Activated B cell treated with CpG ODN at 0.5 μM for 24 hours (primary cell): ENCODE measurements at regions not wholly inside any gene's neighbourhood (a gene's known extent, or its start where the extent isn't known, plus 50 kb on each side); places are given as distances from the start of the nearest gene placed in this dataset.

ENCODE experiments used
- ATAC-seq: fragments of 200-7000 bp; cut with Tn5 transposase; one replicate; pipeline ENCODE4 v1.10.0; 2021; ENCODE audit warnings: low read depth, mild to moderate bottlenecking, moderate library complexity
- CTCF ChIA-PET: fragments of 350-600 bp; sonication (Branson Sonifier 250); formaldehyde crosslinking; loops from one replicate; lab custom pipeline; 2021; ENCODE audit warnings: antibody characterized with exemption; lab: Charles Lee
- POLR2A ChIA-PET: fragments of 350-600 bp; sonication (Branson Sonifier 250); formaldehyde crosslinking; loops from one replicate; lab custom pipeline; 2021; ENCODE audit warnings: antibody characterized with exemption; lab: Charles Lee
- DNase-seq: peaks from one replicate; pipeline ENCODE4 v3.0.0; 2022
- H3K27ac Mint-ChIP-seq: one replicate; pipeline ENCODE4 v1.8.0; 2020; ENCODE audit warnings: mixed read lengths
- H3K27me3 Mint-ChIP-seq: one replicate; pipeline ENCODE4 v1.8.0; 2021; ENCODE audit warnings: mixed read lengths
- H3K36me3 Mint-ChIP-seq: one replicate; pipeline ENCODE4 v1.8.0; 2021; ENCODE audit warnings: low read depth, mixed read lengths
- H3K4me1 Mint-ChIP-seq: one replicate; pipeline ENCODE4 v1.8.0; 2021; ENCODE audit warnings: mixed read lengths
- H3K4me3 Mint-ChIP-seq: one replicate; pipeline ENCODE4 v1.8.0; 2020; ENCODE audit warnings: mild to moderate bottlenecking, mixed read lengths
- H3K9me3 Mint-ChIP-seq: one replicate; pipeline ENCODE4 v1.8.0; 2020; ENCODE audit warnings: mixed read lengths
- intact Hi-C: fragments of 100-400 bp; cut with micrococcal nuclease; formaldehyde crosslinking; loops from one replicate; pipeline ENCODE4 v1.15.1; 2024
- TF ChIP-seq, protein P1 (sequence below): fragments of 200-600 bp; IDR thresholded peaks from one replicate; pipeline ENCODE4 v1.8.0; 2022; ENCODE audit warnings: antibody characterized with exemption, mild to moderate bottlenecking

DNA sequence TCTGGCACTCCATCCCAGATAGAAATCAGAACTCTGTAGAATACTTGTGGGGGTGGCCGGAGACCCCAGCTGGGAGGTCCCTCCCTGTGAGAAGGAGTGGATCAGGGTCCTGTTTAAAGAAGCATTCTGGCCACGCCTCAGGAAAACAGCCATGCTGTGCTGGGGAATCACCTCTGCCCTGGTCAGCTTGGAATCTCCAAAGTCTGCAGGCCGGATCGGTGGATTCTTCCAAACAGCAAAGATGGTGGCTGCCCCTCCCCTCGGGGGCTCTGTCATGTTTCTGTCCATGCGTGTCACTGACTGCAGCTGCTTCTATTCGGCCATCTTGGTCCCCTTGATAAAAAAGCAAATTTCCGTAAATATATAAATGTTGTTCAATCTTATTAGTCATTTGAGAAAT, 365.9 kb downstream of the JRKL start:
- ChIA-PET POLR2A (no interaction called here), CTCF (no interaction called here)
- intact Hi-C loops = no loop called here
- H3K27me3 Mint-ChIP-seq = no peaks in the 10 kb centered on the region
- DNase-seq (no peak), ATAC-seq (no peak)
- H3K4me1 Mint-ChIP-seq = no peaks in the 10 kb centered on the region
- TF ChIP-seq, protein P1, sequence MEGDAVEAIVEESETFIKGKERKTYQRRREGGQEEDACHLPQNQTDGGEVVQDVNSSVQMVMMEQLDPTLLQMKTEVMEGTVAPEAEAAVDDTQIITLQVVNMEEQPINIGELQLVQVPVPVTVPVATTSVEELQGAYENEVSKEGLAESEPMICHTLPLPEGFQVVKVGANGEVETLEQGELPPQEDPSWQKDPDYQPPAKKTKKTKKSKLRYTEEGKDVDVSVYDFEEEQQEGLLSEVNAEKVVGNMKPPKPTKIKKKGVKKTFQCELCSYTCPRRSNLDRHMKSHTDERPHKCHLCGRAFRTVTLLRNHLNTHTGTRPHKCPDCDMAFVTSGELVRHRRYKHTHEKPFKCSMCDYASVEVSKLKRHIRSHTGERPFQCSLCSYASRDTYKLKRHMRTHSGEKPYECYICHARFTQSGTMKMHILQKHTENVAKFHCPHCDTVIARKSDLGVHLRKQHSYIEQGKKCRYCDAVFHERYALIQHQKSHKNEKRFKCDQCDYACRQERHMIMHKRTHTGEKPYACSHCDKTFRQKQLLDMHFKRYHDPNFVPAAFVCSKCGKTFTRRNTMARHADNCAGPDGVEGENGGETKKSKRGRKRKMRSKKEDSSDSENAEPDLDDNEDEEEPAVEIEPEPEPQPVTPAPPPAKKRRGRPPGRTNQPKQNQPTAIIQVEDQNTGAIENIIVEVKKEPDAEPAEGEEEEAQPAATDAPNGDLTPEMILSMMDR = no peak
- peaks cover 2% of the 10 kb centered on the region for H3K9me3 Mint-ChIP-seq
- no peaks in the 10 kb centered on the region for H3K36me3 Mint-ChIP-seq
- no peak overlapping the region for H3K27ac Mint-ChIP-seq
- no peak overlapping the region for H3K4me3 Mint-ChIP-seq

DNA sequence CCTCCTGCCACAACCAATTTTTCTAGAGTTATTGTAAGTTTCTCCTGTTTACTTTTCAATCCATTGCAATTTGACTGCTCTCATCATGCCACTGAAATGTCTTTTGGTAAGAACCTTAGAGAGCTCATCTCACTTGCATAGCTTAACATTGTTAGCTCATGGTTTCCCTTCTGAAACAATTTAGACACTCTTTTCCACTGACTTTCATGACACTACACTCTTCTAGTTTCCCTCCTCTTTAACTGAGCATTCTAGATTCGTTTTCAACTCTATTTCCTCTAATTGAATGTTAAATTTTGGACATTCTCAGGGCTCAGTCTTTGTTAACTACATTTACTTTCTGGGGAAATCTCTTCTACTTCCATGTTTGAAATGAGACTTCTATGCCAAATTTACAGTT, 369.1 kb downstream of the JRKL start:
- ATAC-seq = no peak
- peaks cover 2% of the 10 kb centered on the region for H3K9me3 Mint-ChIP-seq
- no peaks in the 10 kb centered on the region for H3K4me1 Mint-ChIP-seq
- DNase-seq = no peak
- ChIA-PET CTCF (no interaction called here), POLR2A (no interaction called here)
- intact Hi-C loops = no loop called here
- H3K36me3 Mint-ChIP-seq = no peaks in the 10 kb centered on the region
- H3K4me3 Mint-ChIP-seq = no peak overlapping the region
- TF ChIP-seq, protein P1 = no peak
- no peaks in the 10 kb centered on the region for H3K27me3 Mint-ChIP-seq
- H3K27ac Mint-ChIP-seq = no peak overlapping the region

DNA sequence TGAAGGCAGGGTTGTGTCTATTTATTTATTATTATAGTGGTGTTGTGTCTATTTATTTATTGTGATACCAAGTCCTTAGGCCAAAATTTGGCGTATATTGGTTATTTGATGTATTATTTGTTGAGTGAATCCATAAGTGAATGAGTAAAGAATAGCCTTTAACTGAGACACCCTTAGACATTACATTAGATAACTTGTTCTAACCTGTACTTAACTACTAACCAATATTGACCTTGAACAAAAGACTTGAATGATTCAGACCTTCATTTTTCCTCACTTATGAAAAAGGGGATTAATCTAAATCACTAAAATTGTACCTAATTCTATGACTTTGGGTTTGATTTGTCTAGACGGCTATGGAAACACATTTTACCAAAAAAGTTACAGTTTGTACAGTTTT, 370.5 kb downstream of the JRKL start:
- no peaks in the 10 kb centered on the region for H3K4me1 Mint-ChIP-seq
- H3K27me3 Mint-ChIP-seq = no peaks in the 10 kb centered on the region
- ChIA-PET POLR2A (no interaction called here), CTCF (no interaction called here)
- TF ChIP-seq, protein P1 = no peak
- no peaks in the 10 kb centered on the region for H3K36me3 Mint-ChIP-seq
- DNase-seq = no peak
- H3K4me3 Mint-ChIP-seq = no peak overlapping the region
- H3K9me3 Mint-ChIP-seq = no peaks in the 10 kb centered on the region
- intact Hi-C loops = no loop called here
- no peak overlapping the region for H3K27ac Mint-ChIP-seq
- ATAC-seq = no peak

DNA sequence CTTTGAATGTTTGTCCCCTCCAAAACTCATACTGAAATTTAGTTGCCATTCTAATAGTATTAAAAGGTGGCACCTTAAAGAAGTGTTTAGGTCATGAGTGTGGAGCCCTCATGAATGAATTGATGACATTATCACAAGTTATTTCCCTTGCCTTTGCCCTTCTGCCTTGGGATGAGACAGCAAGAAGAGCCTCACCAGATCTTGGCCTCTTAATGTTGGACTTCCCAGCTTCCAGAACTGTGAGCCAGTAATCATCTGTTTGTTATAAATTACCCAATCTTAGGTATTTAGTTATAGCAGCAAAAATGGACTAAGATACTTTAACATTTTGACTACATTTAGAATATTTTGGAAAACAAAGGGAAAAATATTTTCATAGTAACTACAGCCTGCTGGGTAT, 371.0 kb downstream of the JRKL start:
- DNase-seq (no peak), ATAC-seq (no peak)
- Mint-ChIP-seq H3K27me3 (no peaks in the 10 kb centered on the region), H3K4me3 (no peak overlapping the region), H3K36me3 (no peaks in the 10 kb centered on the region), H3K27ac (no peak overlapping the region), H3K9me3 (peaks cover 3% of the 10 kb centered on the region), H3K4me1 (no peaks in the 10 kb centered on the region)
- ChIA-PET CTCF (no interaction called here), POLR2A (no interaction called here)
- TF ChIP-seq, protein P1 = no peak
- intact Hi-C loops = no loop called here

DNA sequence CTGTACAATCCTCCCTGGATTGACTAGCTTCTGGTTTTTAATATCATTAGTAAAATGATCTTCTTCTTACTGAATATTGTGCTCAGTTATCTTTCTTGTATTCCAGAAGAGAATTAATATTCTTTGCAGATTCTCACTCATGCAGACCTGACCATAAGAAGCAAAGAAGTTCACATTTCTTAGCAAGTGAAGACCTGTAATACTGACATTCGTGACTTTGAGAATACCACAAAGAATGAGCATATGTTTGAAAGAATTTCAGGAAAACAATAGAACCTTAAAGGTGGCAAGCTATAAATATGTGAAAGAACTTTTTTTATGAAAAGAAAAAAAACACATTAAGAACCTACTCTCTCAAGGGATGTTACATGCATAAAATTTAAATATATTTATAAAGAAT, 371.6 kb downstream of the JRKL start:
- no peaks in the 10 kb centered on the region for H3K36me3 Mint-ChIP-seq
- peaks cover 3% of the 10 kb centered on the region for H3K9me3 Mint-ChIP-seq
- ChIA-PET CTCF (no interaction called here), POLR2A (no interaction called here)
- DNase-seq (no peak), ATAC-seq (no peak)
- TF ChIP-seq, protein P1 = no peak
- H3K27me3 Mint-ChIP-seq = no peaks in the 10 kb centered on the region
- no peak overlapping the region for H3K27ac Mint-ChIP-seq
- H3K4me3 Mint-ChIP-seq = no peak overlapping the region
- no peaks in the 10 kb centered on the region for H3K4me1 Mint-ChIP-seq
- intact Hi-C loops = no loop called here
